ENCODE measurements at regions not wholly inside any gene's neighbourhood (a gene's known extent, or its start where the extent isn't known, plus 50 kb on each side); places are given as distances from the start of the nearest gene placed in this dataset.

DNA sequence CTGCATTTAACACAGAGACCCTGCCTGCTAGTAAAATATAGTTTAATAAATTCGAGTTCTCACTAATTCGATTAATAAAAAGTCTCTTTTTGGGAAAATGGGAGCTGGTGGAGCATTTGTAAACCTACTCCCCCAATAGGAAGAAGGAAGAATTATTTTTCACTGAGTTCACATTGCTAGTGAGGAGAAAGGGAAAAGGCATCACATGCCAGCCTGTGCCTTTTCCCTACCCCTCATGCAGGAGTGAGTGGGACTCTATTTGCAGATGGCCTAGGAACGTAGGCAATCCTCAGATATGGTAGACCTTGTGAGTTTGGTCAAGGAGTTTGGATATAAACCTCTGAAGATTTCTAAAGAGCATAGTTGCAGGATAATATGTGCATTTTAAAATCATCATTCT lies 218.4 kb upstream of the TRIB2 start:
- no peak for TF ChIP-seq CTCF (IDR thresholded peaks at IDR 0.05)
- no peak for TF ChIP-seq EZH2phosphoT487 (IDR thresholded peaks at IDR 0.05)
- TF ChIP-seq EZH2 (IDR thresholded peaks at IDR 0.05) = no peak
